LNCaP clone FGC (cell line): ENCODE measurements at regions not wholly inside any gene's neighbourhood (a gene's known extent, or its start where the extent isn't known, plus 50 kb on each side); places are given as distances from the start of the nearest gene placed in this dataset.

ENCODE experiments used
- DNase-seq: peaks from one replicate; pipeline ENCODE4 v3.0.0-alpha.2; 2011; ENCODE audit warnings: low read depth
- H3K4me3 ChIP-seq: 2 replicates; pipeline ENCODE4 v1.5.1; 2011; ENCODE audit warnings: mild to moderate bottlenecking, low read depth, low read length, control low read depth
- TF ChIP-seq, protein P1 (sequence below): IDR thresholded peaks from 2 replicates; pipeline ENCODE4 v1.5.1; 2012; ENCODE audit warnings: mild to moderate bottlenecking; ENCODE audit not compliant: control insufficient read depth, insufficient read depth; ENCODE audit errors: extremely low read depth

DNA sequence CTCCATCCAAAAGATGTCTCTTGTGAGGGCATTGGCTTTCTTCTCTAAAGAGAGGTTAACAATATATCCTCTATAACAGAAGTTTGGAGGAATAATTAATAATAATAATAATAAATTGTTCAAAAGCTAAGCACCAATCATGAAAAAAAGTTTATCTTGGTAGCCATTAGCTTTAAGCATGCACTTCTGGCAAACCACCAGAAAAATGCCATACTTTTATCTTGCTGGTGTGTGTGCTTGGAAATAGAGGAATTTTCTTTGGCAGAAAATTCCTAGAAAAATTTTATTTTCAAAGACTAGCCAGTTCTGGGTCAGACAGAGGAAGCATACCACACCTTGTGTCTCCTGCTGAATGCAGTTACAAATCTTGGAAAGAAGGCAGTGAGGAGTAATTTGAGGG, 52.5 kb upstream of the NPY start:
- no peak for DNase-seq
- no peak overlapping the region for H3K4me3 ChIP-seq
- TF ChIP-seq, protein P1, sequence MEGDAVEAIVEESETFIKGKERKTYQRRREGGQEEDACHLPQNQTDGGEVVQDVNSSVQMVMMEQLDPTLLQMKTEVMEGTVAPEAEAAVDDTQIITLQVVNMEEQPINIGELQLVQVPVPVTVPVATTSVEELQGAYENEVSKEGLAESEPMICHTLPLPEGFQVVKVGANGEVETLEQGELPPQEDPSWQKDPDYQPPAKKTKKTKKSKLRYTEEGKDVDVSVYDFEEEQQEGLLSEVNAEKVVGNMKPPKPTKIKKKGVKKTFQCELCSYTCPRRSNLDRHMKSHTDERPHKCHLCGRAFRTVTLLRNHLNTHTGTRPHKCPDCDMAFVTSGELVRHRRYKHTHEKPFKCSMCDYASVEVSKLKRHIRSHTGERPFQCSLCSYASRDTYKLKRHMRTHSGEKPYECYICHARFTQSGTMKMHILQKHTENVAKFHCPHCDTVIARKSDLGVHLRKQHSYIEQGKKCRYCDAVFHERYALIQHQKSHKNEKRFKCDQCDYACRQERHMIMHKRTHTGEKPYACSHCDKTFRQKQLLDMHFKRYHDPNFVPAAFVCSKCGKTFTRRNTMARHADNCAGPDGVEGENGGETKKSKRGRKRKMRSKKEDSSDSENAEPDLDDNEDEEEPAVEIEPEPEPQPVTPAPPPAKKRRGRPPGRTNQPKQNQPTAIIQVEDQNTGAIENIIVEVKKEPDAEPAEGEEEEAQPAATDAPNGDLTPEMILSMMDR: no peak

DNA sequence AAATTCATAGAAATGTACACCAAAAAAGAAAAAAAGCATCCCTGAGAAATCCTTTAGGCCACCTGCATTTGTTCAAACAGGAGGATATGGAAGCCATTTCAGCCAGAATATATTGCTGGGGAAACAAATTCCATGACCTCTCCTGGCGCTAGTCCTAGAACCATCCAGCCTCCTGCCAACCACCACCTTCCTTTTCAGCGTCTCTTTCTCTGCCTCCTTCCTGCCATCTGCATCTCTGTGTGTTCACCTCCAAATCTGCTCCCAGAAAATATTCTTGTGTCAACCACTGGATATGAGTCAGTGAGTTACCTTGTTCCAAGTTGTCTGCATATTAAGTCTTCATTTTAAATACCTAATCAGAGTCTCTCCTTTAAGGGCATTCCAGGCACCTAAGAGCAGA, 50.6 kb upstream of the NPY start:
- DNase-seq: no peak

More for the DNA sequence above, 50.6 kb upstream of the NPY start:
- TF ChIP-seq, protein P1: no peak
- no peak overlapping the region for H3K4me3 ChIP-seq
